ENCODE measurements at regions not wholly inside any gene's neighbourhood (a gene's known extent, or its start where the extent isn't known, plus 50 kb on each side); places are given as distances from the start of the nearest gene placed in this dataset.

DNA sequence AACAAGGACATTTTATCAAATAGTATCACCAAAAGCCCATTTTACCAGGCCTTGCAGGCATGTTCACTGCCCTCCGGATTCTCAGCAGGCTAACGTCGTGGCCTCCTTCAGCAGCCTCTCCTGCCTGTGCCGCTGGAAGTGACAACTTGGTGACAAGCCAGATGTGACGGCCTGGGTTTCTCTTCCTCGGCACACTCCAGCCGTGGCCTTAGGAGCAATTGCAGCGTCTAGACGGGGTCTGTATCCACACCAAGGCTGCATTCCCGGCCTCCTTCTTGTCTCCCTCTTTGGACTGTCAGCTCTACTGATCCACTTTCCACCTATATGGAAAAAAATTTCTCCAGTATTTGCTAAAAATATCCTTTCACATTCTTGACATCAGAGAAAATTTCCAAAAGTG, 145.3 kb upstream of the MGMT start:
- Histone ChIP-seq H3K27ac (ENCODE audit: low read depth, low read length) (no peak overlapping the region), H3K4me3 (ENCODE audit: low read length in 3 of 3) (no peak overlapping the region), H3K9me3 (ENCODE audit: control insufficient read depth in 3 of 3, low read length in 3 of 3) (peaks cover 0 to 4% (median 0%) of the 10 kb centered on the region in 3 donors), H3K27me3 (ENCODE audit: control insufficient read depth in 3 of 3, insufficient read depth in 3 of 3, low read length in 3 of 3) (peaks cover 0 to 15% (median 2%) of the 10 kb centered on the region in 3 donors), H3K9ac (ENCODE audit: low read depth in 1 of 3, low read length in 3 of 3) (no peak overlapping the region), H3K4me1 (ENCODE audit: control insufficient read depth in 3 of 3, insufficient read depth in 3 of 3, low read length in 3 of 3) (no peaks in the 10 kb centered on the region), H3K36me3 (ENCODE audit: control insufficient read depth in 3 of 3, insufficient read depth in 3 of 3, low read length in 3 of 3) (no peaks in the 10 kb centered on the region)

DNA sequence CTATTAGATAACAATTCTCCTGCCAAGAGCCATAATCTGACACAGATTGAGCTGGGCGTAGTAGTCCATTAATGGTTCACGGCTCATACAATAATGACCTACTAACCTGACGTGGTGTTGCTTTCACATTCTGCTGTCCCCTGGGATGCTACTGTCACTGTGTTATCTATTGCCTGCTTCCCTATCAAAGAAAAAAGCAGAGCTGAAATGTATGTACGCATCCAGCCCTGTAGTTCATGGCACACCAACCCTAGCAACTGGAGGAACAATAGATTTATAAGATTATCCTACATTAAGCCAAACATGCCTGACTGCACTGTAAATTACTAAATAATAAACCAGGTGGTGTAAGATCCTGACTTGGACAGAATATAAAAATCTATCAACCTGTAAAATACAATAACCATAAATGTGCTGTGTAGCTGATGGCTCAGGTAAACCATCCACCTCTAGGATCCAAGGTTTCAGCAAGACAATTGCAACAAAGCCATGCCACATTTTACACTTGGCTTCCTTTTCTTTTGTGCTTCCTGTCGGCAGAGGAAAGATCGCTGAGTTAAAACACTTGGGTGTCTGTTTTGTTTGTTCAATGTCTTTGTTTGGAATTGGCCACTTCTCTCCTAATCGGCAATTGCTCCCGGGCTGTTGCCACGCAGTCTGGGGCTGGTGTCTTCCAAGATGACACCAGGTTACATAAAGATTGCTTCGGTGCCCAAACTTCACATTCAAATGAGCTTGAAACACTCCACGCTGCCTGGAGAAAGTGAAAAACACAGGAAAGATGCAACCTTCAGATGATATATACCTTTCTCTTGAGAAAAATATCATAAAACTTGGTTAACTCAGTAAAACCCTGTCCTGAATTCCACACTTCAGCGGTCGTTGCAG, 143.9 kb upstream of the MGMT start:
- H3K27me3 ChIP-seq (ENCODE audit: control insufficient read depth in 3 of 3, insufficient read depth in 3 of 3, low read length in 3 of 3): peaks cover 0 to 15% (median 2%) of the 10 kb centered on the region in 3 donors
- H3K4me1 ChIP-seq (ENCODE audit: control insufficient read depth in 3 of 3, insufficient read depth in 3 of 3, low read length in 3 of 3): no peaks in the 10 kb centered on the region
- no peak overlapping the region for H3K9ac ChIP-seq (ENCODE audit: low read depth in 1 of 3, low read length in 3 of 3)
- H3K27ac ChIP-seq (ENCODE audit: low read depth, low read length): no peak overlapping the region
- H3K36me3 ChIP-seq (ENCODE audit: control insufficient read depth in 3 of 3, insufficient read depth in 3 of 3, low read length in 3 of 3): no peaks in the 10 kb centered on the region
- peaks cover 0 to 4% (median 0%) of the 10 kb centered on the region in 3 donors for H3K9me3 ChIP-seq (ENCODE audit: control insufficient read depth in 3 of 3, low read length in 3 of 3)
- H3K4me3 ChIP-seq (ENCODE audit: low read length in 3 of 3): no peak overlapping the region

DNA sequence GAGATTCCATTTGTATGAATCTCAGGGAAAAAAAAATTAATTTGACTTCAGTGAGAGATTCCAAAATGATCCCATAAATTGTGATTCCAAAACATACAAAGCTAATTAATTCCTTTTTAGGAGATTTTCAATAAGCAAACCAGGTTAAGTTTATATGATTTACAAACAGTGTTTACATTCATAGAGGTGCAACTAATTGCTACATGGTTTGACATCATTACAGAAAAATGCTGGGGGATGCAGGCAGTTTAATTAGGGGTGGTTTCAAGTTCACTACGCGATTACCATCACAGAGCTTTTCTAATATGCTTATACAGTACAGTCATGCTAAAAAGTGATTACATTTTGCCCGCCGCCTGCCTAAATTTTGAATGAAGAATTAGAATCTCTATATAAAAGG, 143.2 kb upstream of the MGMT start:
- peaks cover 0 to 15% (median 2%) of the 10 kb centered on the region in 3 donors for H3K27me3 ChIP-seq (ENCODE audit: control insufficient read depth in 3 of 3, insufficient read depth in 3 of 3, low read length in 3 of 3)
- H3K4me1 ChIP-seq (ENCODE audit: control insufficient read depth in 3 of 3, insufficient read depth in 3 of 3, low read length in 3 of 3): no peaks in the 10 kb centered on the region
- no peak overlapping the region for H3K9ac ChIP-seq (ENCODE audit: low read depth in 1 of 3, low read length in 3 of 3)
- H3K36me3 ChIP-seq (ENCODE audit: control insufficient read depth in 3 of 3, insufficient read depth in 3 of 3, low read length in 3 of 3): no peaks in the 10 kb centered on the region
- H3K27ac ChIP-seq (ENCODE audit: low read depth, low read length): no peak overlapping the region
- peaks cover 0 to 4% (median 0%) of the 10 kb centered on the region in 3 donors for H3K9me3 ChIP-seq (ENCODE audit: control insufficient read depth in 3 of 3, low read length in 3 of 3)
- no peak overlapping the region for H3K4me3 ChIP-seq (ENCODE audit: low read length in 3 of 3)

DNA sequence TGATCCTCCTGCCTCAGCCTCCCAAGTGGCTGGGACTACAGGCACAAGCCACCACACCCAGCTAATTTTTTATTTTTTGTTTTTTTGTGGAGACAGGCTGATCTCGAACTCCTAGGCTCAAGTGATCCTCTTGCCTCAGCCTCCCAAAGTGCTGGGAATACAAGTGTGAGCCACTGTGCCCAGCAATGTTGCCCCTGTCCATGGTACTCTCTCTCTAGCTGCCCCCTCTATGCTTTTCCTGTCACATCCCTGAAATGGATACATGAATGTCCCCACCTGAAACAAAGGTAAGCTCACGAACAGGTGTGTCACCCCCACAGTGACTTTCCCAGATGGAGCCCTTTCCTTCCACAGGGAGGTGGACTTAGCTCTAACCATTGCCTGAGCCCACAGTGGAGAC, 141.1 kb upstream of the MGMT start:
- H3K27ac ChIP-seq (ENCODE audit: low read depth, low read length): no peak overlapping the region
- H3K9ac ChIP-seq (ENCODE audit: low read depth in 1 of 3, low read length in 3 of 3): no peak overlapping the region

DNA sequence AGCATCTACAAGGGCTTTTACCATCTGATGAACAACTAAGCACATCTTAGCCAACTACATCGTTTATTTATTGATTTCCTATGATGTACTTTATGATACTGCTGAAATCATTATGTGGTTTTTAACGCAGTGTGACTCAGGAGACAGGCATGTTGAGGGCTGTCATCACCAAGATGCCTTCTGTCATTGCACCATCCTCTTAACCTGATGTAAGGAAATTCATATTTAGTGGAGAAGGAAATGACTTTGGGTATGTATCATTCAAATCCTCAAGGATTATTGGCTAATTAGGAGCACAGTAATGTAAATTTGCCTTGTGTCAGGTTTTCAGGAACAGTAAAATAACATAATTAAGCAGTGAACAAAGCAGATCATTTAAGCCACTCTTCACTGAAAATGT, 138.5 kb upstream of the MGMT start:
- Histone ChIP-seq H3K36me3 (ENCODE audit: control insufficient read depth in 3 of 3, insufficient read depth in 3 of 3, low read length in 3 of 3) (no peaks in the 10 kb centered on the region), H3K9me3 (ENCODE audit: control insufficient read depth in 3 of 3, low read length in 3 of 3) (no peaks in the 10 kb centered on the region), H3K4me3 (ENCODE audit: low read length in 3 of 3) (no peak overlapping the region), H3K9ac (ENCODE audit: low read depth in 1 of 3, low read length in 3 of 3) (no peak overlapping the region), H3K4me1 (ENCODE audit: control insufficient read depth in 3 of 3, insufficient read depth in 3 of 3, low read length in 3 of 3) (no peaks in the 10 kb centered on the region), H3K27me3 (ENCODE audit: control insufficient read depth in 3 of 3, insufficient read depth in 3 of 3, low read length in 3 of 3) (peaks cover 0 to 13% (median 2%) of the 10 kb centered on the region in 3 donors), H3K27ac (ENCODE audit: low read depth, low read length) (no peak overlapping the region)

More for the DNA sequence above, 141.1 kb upstream of the MGMT start:
- Histone ChIP-seq H3K4me3 (ENCODE audit: low read length in 3 of 3) (no peak overlapping the region), H3K9me3 (ENCODE audit: control insufficient read depth in 3 of 3, low read length in 3 of 3) (no peaks in the 10 kb centered on the region), H3K36me3 (ENCODE audit: control insufficient read depth in 3 of 3, insufficient read depth in 3 of 3, low read length in 3 of 3) (no peaks in the 10 kb centered on the region), H3K27me3 (ENCODE audit: control insufficient read depth in 3 of 3, insufficient read depth in 3 of 3, low read length in 3 of 3) (peaks cover 0 to 15% (median 2%) of the 10 kb centered on the region in 3 donors), H3K4me1 (ENCODE audit: control insufficient read depth in 3 of 3, insufficient read depth in 3 of 3, low read length in 3 of 3) (no peaks in the 10 kb centered on the region)

DNA sequence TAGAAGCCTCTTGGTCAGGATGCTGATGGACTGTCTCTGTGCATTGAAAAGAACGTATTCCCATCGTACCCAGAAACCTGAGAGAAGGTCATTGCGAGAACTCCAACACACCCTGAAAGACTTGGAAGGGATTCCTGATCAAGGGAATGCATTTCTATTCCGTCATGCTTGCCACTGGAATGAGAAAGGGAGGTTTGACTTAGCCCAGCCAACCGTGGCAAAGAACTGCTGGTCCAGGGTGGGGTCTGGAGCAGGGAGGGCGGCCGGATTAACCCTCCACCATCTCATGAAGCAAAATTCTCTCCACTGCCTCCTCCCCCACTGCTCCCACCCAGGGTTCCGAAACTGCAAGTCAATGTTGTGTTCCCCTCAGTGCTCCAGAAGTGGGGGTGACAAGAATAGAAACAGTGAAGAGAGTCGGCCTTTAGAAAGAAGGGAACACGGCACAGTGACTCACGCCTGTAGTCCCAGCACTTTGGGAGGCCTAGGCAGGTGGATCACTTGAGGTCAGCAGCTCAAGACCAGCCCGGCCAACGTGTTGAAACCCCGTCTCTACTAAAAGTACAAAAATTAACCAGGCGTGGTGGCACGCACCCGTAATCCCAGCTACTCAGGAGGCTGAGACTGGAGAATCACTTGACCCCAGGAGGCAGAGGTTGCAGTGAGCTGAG, 137.5 kb upstream of the MGMT start:
- no peaks in the 10 kb centered on the region for H3K9me3 ChIP-seq (ENCODE audit: control insufficient read depth in 3 of 3, low read length in 3 of 3)
- no peak overlapping the region for H3K9ac ChIP-seq (ENCODE audit: low read depth in 1 of 3, low read length in 3 of 3)
- H3K27me3 ChIP-seq (ENCODE audit: control insufficient read depth in 3 of 3, insufficient read depth in 3 of 3, low read length in 3 of 3): peaks cover 0 to 10% (median 2%) of the 10 kb centered on the region in 3 donors
- no peaks in the 10 kb centered on the region for H3K4me1 ChIP-seq (ENCODE audit: control insufficient read depth in 3 of 3, insufficient read depth in 3 of 3, low read length in 3 of 3)
- H3K36me3 ChIP-seq (ENCODE audit: control insufficient read depth in 3 of 3, insufficient read depth in 3 of 3, low read length in 3 of 3): no peaks in the 10 kb centered on the region
- H3K27ac ChIP-seq (ENCODE audit: low read depth, low read length): no peak overlapping the region
- H3K4me3 ChIP-seq (ENCODE audit: low read length in 3 of 3): no peak overlapping the region

DNA sequence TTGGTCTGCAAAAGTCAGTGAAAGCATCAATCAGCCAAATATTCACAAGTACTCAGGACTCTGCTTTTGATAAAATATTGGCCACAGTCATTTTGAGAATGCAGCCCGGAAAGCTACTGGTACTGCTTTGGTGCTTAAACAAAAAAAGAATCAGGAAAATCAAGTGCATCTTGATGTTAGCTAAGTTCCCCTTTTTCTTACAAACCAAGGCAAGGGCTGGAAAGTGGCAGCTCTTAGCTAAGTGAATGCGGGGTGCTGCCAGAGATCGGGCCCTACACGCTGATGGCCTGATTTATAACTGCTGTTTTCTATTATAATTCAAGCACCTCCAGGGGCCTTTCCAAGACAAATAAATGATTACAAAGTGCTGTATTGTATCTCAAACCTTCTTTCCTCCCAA, 136.8 kb upstream of the MGMT start:
- no peak overlapping the region for H3K9ac ChIP-seq (ENCODE audit: low read depth in 1 of 3, low read length in 3 of 3)
- peaks cover 0 to 10% (median 2%) of the 10 kb centered on the region in 3 donors for H3K27me3 ChIP-seq (ENCODE audit: control insufficient read depth in 3 of 3, insufficient read depth in 3 of 3, low read length in 3 of 3)
- H3K27ac ChIP-seq (ENCODE audit: low read depth, low read length): no peak overlapping the region
- H3K9me3 ChIP-seq (ENCODE audit: control insufficient read depth in 3 of 3, low read length in 3 of 3): no peaks in the 10 kb centered on the region
- no peaks in the 10 kb centered on the region for H3K4me1 ChIP-seq (ENCODE audit: control insufficient read depth in 3 of 3, insufficient read depth in 3 of 3, low read length in 3 of 3)
- H3K4me3 ChIP-seq (ENCODE audit: low read length in 3 of 3): no peak overlapping the region
- H3K36me3 ChIP-seq (ENCODE audit: control insufficient read depth in 3 of 3, insufficient read depth in 3 of 3, low read length in 3 of 3): no peaks in the 10 kb centered on the region

DNA sequence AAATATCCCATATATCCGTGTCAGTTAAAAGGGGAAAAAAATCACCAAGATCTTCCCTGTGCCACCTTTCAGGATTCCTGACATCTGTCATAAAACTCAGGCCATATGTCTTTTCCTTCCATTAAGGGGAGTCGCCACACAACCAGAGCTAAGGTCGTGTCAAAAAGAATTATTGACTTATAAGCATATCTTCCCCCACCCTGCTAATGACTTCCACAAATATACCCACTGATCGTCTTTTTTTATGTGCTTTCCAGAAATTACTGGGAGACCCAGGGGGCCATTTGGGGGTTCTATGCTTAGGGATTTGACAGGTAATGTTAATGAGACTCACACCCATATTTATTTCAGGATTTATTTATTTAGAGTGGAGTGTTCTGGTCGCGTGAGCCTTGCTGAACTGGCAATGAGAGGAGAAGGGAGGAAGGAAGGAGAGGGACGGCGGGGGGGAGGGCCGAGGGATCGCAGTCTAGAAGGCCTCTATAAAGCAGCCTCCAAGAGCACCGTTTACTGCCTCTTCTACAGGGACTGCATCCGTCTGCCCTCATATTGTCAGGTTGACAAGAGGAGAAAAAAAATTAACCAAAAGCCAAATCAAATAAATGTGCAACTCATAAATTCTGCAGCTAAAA, 135.7 kb upstream of the MGMT start:
- no peak overlapping the region for H3K27ac ChIP-seq (ENCODE audit: low read depth, low read length)
- H3K9ac ChIP-seq (ENCODE audit: low read depth in 1 of 3, low read length in 3 of 3): no peak overlapping the region
- no peaks in the 10 kb centered on the region for H3K9me3 ChIP-seq (ENCODE audit: control insufficient read depth in 3 of 3, low read length in 3 of 3)
- no peaks in the 10 kb centered on the region for H3K36me3 ChIP-seq (ENCODE audit: control insufficient read depth in 3 of 3, insufficient read depth in 3 of 3, low read length in 3 of 3)
- H3K4me1 ChIP-seq (ENCODE audit: control insufficient read depth in 3 of 3, insufficient read depth in 3 of 3, low read length in 3 of 3): no peaks in the 10 kb centered on the region
- H3K27me3 ChIP-seq (ENCODE audit: control insufficient read depth in 3 of 3, insufficient read depth in 3 of 3, low read length in 3 of 3): peaks cover 0 to 5% (median under 1%) of the 10 kb centered on the region in 3 donors
- H3K4me3 ChIP-seq (ENCODE audit: low read length in 3 of 3): no peak overlapping the region

DNA sequence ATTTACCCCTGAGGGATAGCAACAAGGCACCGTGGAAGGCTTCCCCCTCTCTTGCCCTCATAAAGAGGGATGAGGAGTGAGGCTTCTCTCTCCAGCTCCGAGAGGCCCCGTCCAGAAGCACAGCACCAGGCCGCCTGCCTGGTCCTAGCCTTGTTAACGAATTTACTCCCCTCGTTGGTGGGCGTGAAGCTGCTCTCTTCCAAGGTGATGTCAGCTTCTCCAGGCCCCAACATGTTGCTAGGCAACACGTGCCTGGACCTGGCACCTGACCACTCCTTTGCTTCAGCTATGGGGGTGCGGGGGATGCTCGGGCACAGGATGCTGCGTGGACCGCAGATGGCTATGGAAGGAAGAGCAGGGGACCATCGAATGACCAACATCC, 135.2 kb upstream of the MGMT start:
- H3K4me3 ChIP-seq (ENCODE audit: low read length in 3 of 3): no peak overlapping the region
- H3K4me1 ChIP-seq (ENCODE audit: control insufficient read depth in 3 of 3, insufficient read depth in 3 of 3, low read length in 3 of 3): no peaks in the 10 kb centered on the region
- H3K27me3 ChIP-seq (ENCODE audit: control insufficient read depth in 3 of 3, insufficient read depth in 3 of 3, low read length in 3 of 3): peaks cover 0 to 5% (median 0%) of the 10 kb centered on the region in 3 donors
- H3K9ac ChIP-seq (ENCODE audit: low read depth in 1 of 3, low read length in 3 of 3): no peak overlapping the region
- H3K36me3 ChIP-seq (ENCODE audit: control insufficient read depth in 3 of 3, insufficient read depth in 3 of 3, low read length in 3 of 3): no peaks in the 10 kb centered on the region
- H3K27ac ChIP-seq (ENCODE audit: low read depth, low read length): no peak overlapping the region
- H3K9me3 ChIP-seq (ENCODE audit: control insufficient read depth in 3 of 3, low read length in 3 of 3): no peaks in the 10 kb centered on the region

DNA sequence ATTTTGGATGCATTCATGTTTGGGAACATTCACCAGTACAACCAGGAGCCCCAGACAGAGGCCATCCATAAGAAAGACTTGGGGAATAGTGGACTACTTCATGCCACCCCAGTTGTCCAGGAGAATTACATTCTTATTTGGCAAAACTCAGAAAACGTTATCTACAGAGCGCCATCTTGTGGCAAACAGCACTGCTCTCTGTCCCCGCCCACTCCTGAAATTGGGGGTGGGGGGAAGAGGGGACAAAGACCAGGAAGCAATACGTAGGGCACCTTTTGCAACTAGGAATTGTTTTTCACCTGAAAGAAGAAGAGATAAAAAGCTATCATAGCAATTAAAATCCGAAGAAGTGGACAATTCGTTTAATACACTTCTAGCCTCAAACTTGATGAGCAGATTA, 134.6 kb upstream of the MGMT start:
- no peaks in the 10 kb centered on the region for H3K9me3 ChIP-seq (ENCODE audit: control insufficient read depth in 3 of 3, low read length in 3 of 3)
- H3K27me3 ChIP-seq (ENCODE audit: control insufficient read depth in 3 of 3, insufficient read depth in 3 of 3, low read length in 3 of 3): peaks cover 0 to 5% (median 0%) of the 10 kb centered on the region in 3 donors
- no peak overlapping the region for H3K27ac ChIP-seq (ENCODE audit: low read depth, low read length)
- peaks cover 0 to 2% (median 2%) of the 10 kb centered on the region in 3 donors for H3K4me1 ChIP-seq (ENCODE audit: control insufficient read depth in 3 of 3, insufficient read depth in 3 of 3, low read length in 3 of 3)
- no peak overlapping the region for H3K9ac ChIP-seq (ENCODE audit: low read depth in 1 of 3, low read length in 3 of 3)
- no peak overlapping the region for H3K4me3 ChIP-seq (ENCODE audit: low read length in 3 of 3)
- H3K36me3 ChIP-seq (ENCODE audit: control insufficient read depth in 3 of 3, insufficient read depth in 3 of 3, low read length in 3 of 3): no peaks in the 10 kb centered on the region

Data from skeletal muscle tissue (tissue), 3 donors.